HCEC 1CT (cell line): ENCODE measurements at regions not wholly inside any gene's neighbourhood (a gene's known extent, or its start where the extent isn't known, plus 50 kb on each side); places are given as distances from the start of the nearest gene placed in this dataset.

Experiments used
- DNase-seq: peaks from one replicate; pipeline ENCODE4 v3.0.0-alpha.2; 2017

DNA sequence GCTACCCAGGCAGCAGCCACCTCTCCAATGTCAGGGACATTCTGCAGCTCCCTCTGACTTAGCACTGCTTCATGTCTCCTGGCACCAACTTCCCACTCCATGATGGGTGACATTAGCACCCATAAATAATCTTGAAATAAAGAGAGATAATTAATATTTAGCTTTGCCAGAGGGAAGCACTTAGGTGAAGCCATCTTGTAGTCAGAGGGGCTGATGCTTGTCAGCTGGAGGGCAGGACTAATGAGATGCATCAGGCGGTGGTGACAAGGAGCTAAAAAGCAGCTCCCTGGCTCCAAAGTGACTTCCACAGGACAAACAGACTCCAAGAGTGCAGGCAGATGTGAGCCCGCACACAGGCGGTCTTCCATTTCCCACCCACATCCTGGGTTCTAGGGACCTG, 153.0 kb upstream of the ID2 start:
- no peak for DNase-seq

DNA sequence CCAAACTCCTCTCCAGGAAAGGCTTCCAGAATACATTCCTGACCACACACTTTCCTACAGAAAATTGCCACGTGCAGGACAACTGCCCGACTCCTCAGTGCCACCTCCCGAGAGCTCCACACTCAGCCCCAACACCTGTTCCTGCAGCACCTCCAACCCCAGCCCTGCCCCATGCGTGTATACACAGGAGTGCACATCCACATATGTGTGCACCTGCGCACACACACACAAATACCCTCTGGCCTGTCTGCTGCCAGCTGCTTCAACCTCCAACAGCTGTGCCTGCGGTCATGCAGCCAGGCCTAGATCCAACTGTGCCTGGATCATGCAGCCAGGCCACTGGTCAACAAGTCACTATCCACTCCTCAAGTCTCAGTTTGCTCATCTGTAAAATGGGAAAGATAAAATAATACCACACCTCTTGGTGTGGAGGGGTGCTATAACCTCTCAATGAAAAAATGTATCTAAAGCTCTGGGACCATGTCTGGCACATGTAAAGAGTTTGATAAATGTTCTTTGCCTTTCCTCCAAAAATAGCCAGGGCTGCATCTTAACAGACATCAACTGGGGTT, 152.1 kb upstream of the ID2 start:
- DNase-seq: no peak

DNA sequence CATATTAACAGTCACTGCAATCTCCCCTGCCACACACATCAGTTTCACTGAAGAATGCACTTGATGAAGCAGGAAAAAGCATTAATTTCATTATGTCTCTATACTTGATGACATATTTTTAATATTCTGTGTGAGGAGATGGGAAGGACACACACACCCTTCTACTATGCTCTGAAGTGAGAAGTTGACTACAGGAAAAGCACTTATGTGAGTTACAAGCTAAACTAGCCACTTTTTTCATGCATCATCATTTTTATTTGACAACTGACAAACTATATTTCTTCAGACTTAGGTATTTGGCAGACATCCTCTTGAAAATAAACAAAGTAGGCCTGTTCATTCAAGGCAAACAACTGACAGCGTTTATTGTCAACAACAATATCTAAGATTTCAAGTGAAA, 150.4 kb upstream of the ID2 start:
- DNase-seq: no peak

DNA sequence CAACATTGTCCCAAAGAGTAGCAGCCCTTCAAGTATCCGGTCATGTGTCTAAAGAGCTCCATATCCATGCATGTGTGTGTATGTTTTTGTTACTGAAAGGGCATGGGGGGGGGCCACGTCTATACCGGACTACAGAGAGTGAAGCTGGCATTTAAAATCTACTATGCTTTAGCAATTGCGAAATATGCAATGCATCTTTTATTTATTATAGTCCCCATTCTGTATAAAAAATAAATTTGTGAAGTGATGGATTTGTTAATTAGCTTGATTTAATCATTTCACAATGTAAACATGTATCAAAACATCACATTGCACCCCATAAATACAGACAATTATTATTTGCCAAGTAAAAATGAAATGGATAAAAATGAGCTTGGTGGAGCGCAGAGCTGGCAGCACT, 149.4 kb upstream of the ID2 start:
- DNase-seq: no peak

- no peak for DNase-seq
These were observed 147.9 kb upstream of the ID2 start for GRCh38 chr2:8533923-8534322.

DNA sequence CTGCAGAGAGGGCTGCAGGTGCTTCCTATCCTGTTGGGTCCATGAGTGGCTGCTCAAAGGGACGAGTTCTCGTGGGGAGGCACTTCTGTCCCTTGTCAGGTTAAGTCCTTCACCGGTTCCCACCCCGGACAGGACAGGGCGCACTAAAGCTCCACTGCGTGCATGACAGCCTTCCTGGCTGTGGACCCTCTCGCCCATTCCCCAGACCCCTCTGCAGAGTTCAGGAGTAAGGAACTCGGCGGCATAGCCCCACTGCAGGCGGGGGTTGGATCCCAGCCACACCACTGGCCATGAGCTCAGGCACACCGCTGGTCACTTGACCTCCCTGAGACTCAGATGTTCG, 147.5 kb upstream of the ID2 start:
- no peak for DNase-seq

- DNase-seq: no peak
These were observed 147.0 kb upstream of the ID2 start for GRCh38 chr2:8534729-8535468.

DNA sequence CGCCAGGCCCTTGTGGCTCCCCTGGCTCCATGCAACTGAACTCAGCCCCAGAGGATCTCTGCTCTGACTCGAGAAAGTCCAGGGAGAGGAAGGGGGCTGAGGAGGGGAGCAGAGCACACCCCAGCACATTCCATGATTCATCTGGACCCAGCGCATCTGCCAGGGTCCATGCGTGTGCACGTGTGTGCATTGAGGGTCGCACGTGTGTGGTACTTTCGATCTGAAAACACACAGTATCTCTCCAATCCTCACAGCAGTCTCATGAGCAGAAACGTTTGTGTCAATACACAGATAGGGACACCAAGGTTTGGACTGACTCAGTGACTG, 146.4 kb upstream of the ID2 start:
- no peak for DNase-seq

- no peak for DNase-seq
These were observed 145.8 kb upstream of the ID2 start for GRCh38 chr2:8535821-8536685.

- no peak for DNase-seq
These were observed 144.9 kb upstream of the ID2 start for GRCh38 chr2:8536686-8537561.

DNA sequence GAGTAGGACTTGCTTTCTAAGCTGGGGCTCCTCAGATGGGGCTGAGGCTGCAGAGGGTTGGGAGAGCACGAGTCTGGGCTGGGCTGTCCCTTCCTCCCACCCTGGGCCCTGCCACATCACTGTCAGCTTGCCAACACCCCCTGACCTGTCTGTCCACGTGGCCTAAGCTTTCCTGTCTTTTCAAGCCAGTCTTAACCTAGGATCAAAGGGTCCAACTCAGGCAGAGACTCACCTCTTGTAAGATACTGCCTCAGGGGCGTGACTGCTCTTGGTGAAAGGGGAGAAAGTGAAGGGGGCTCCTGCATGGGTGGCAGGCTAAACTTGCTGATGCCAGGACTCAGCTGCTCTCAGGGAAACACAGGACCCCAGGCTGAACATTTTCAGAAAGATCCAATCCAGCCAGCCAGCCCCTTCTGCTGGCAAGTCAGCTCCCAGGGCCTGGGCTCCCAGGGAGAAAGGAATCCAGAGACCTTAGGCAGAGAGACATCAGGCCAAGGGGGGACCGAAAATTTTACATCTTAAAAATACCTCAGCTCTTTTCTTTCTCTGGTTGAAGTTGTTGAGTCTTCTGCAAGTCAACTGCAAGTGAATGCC, 144.2 kb upstream of the ID2 start:
- DNase-seq: no peak

- no peak for DNase-seq
These were observed 143.3 kb upstream of the ID2 start for GRCh38 chr2:8538531-8538930.

GRCh38 chr2:8538931-8539621, 142.8 kb upstream of the ID2 start:
- DNase-seq: no peak

DNA sequence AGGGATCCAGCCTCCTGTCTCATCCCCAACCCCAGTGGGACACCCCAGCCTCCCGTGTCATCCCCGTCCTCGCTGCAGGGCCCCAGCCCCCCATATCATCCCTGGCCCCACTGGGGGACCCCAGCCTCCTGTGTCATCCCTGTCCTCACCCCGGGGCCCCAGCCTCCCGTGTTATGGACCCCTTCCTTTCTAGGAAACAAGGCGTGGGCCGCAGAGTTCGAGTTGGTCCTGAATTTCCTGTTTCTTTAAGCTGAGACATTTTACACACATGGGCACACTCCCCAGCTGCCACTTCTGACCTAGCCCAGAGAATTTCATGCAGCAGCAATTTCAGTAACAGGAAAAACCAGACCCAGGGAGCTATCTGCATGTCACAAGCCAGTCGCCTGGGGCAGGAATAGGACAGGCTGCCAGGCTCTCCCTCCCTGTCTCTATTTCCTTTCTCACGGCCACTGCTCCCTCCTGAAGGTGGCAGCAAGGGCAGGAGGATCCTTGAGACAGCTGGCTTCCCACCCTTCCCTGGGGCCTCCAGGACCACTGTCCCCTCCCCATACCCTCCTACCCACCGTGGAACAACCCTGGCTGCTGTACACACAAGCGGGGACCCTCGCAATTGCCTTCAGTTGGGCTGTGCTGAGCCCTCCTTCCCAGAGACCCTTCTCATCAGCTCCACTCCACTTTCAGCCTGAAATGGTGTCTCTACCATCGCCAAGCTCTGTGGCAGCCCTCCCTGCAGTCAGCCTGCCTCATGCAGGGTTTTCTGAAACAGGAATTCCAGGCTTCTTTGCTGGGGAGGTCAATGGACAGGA, 141.9 kb upstream of the ID2 start:
- no peak for DNase-seq

DNA sequence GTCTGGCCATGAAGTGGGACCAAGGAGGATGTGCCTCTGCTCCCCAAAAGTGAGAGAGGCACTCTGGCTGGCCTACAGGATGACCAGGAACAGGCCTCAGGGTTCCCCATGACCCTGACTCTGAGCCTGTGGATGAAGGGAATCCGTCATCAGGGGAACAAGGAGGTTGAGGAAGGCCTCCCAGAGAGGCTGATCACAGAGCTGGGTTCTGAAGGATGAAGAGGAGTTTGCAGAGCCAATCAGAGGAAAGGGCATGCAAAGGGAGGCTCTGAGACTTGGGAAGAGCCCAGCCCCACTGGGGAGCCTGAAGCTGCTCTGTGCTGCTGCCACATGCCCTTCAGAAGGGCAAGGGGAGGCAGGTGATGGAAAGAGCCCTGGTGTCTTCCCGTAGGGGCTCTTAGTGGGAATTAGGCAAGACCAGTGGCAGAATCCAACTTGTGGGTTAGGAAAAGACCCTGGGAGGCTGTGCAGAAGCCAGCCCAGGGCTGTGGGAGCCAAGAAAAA, 141.3 kb upstream of the ID2 start:
- no peak for DNase-seq

- no peak for DNase-seq
These were observed 140.6 kb upstream of the ID2 start for GRCh38 chr2:8541223-8541622.

GRCh38 chr2:8541636-8542035, 140.2 kb upstream of the ID2 start:
- no peak for DNase-seq

DNA sequence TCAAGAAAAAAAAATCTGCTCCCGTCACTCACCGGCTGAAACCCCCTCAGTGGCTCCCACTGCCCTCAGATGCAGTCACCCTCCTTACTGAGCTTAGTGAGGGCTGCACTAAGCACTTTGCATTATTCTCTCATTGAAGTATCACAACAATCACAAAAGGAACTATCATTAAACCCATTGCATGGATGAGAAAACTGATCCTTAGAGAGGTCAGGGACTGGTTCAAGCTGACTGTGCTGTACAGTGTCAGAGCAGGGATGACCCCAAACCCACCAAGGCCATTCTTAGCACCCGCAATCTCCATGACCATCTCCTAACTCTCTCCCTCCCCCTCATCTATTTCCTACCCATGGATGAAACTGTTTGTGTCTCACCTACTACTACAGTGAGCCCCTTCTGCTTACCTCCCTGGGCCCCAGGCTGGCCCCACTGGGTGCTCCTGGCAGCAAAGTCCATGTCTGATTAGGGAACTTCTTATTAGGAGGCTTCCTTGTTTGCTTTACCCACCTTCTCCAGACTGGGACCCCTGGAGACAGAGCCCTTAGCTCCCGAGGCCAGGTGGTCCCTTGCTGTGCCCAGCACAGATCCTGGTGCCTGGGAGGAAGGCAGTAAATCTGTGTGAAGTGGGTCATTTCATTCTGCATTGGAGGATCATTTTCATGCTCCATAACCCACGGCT, 139.3 kb upstream of the ID2 start:
- no peak for DNase-seq

DNA sequence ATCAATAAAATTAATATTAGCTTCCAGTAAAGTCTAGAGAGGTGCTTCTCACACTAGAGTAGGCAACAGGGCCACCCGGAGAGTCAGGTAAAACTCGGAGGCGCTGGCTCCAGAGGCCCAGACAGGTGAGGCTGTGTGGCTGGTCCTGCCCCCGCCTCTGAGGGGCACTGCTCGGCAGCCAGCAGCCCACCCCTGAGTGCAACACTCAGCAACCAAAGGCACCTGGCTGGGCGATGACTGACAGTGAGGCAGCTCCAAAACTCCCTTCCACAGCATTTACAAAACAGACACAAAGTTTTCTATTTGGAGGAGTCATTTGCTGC, 138.8 kb upstream of the ID2 start:
- DNase-seq: no peak

DNA sequence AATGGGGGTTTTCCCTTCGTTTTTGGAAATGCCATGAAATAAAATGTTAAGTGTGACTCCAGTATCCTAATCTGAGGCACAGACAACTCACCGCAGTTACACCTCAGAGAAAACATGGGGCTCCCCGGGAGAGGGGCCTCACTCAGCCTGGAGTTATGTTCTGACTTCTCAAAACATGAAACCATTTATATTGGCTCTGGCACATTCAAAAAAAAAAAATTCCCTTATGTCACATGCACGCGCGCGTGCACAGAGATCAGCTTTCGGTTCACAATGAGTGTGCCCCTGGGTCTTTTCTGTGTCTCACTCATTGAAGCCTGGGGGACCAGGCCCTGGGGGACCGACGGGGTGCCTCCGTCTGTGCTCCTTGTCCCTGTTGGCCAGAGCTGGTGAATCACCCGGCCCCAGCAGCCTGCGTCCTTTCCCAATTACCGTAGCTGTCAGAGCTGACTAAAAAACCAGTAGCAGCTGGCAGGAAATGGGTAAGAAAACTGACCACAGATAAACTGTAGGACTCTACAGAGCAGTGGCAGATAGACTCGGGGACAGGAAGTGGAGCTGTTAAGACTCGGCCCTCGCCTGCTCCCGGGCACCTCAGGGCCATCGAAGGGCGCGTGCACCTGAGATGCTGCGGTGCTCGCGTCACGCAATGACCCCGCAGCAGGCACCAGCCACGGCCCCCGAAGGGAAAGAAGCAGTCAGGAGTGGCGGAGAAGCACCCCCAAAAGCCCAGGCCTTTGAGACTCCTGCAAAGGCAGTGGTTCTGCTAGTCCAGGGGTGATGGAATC, 138.3 kb upstream of the ID2 start:
- peak; percentile 48 for DNase-seq
